Colonic mucosa (tissue), 4 donors: ENCODE measurements at regions not wholly inside any gene's neighbourhood (a gene's known extent, or its start where the extent isn't known, plus 50 kb on each side); places are given as distances from the start of the nearest gene placed in this dataset.
"Not testable (repeated sequence)": the region's sequence is repeated elsewhere in the genome, so short reads cannot be mapped to it uniquely, and the experiment has no call there.

Experiments
- DNase-seq: peaks from one replicate; pipeline ENCODE4 v3.0.0-alpha.2; 2020
- H3K27ac ChIP-seq: fragments of 200-600 bp; one replicate; pipeline ENCODE4 v1.8.0; 2021
- H3K27me3 ChIP-seq: fragments of 200-600 bp; one replicate; pipeline ENCODE4 v1.8.0; 2021
- H3K36me3 ChIP-seq: fragments of 200-600 bp; one replicate; pipeline ENCODE4 v1.8.0; 2021
- H3K4me1 ChIP-seq: fragments of 200-600 bp; one replicate; pipeline ENCODE4 v1.8.0; 2021; ENCODE audit warnings: mild to moderate bottlenecking
- H3K4me3 ChIP-seq: fragments of 200-600 bp; one replicate; pipeline ENCODE4 v1.8.0; 2021
- H3K9ac ChIP-seq, 2 donors: one replicate each; pipeline ENCODE4 v1.7.0; 2013; ENCODE audit warnings: control low read depth in 2 of 2, low read depth in 2 of 2, low read length in 2 of 2
- H3K9me3 ChIP-seq: fragments of 200-600 bp; one replicate; pipeline ENCODE4 v1.8.0; 2021
- CTCF ChIP-seq: fragments of 200-600 bp; IDR thresholded peaks from one replicate; pipeline ENCODE4 v1.8.0; 2022; ENCODE audit warnings: antibody characterized with exemption, mild to moderate bottlenecking
- intact Hi-C: fragments of 100-400 bp; cut with DNase I; formaldehyde crosslinking; loops from one replicate; pipeline ENCODE4 v1.14.1; 2022
- donor health status: healthy.
- donor health status: DM: no; HTN: no; CAD: no.
- donor health status: DM: no; HTN: no; CAD: no.

DNA sequence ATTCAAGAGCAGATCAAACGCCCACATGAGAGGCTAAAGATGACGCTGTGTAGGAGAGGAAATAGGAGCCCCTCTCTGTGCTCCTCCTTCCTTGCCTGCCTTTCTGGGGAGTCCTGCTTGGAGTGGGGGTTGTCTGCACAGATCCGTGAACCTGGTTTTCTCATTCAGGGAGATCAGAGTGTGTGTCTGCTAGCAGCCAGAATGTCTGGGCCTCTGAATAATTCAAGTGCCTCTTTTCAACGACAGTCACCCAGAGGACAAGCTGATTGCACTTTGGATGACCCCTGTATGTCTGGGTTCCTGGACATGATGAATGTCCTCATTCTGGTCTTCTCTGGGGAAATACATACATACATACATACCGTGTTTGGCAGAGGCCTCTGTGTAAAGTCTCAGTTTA is 592.5 kb upstream of the B3GAT1 start:
- H3K4me3 ChIP-seq = no peak overlapping the region
- DNase-seq = no peak

DNA sequence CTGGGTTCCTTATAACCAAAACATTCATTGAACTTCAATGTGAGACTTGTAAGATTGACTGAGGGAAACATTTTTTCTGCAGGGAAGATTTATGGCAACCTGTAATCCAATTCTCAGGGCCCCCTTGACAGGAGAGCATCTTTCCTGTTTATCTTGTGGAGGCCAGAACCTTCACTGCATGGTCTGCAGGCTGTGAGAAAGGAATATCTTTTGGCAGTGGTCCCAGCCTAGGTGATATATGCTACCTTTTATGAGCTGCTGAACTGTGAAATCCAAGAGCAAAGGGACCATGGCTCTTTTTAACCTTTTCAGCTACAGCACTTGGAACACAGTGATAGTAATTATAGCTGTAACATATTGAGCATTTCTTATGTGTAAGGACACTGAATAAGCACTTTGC is 590.2 kb upstream of the B3GAT1 start:
- Histone ChIP-seq H3K27me3 (no peaks in the 10 kb centered on the region), H3K27ac (no peak overlapping the region), H3K9me3 (no peaks in the 10 kb centered on the region), H3K9ac (no peak overlapping the region), H3K4me3 (no peak overlapping the region), H3K36me3 (no peaks in the 10 kb centered on the region), H3K4me1 (no peaks in the 10 kb centered on the region)
- intact Hi-C loops = no loop called here
- DNase-seq = no peak
- TF ChIP-seq CTCF = no peak

More for the DNA sequence above, 592.5 kb upstream of the B3GAT1 start:
- no peak overlapping the region for H3K27ac ChIP-seq
- intact Hi-C loops = no loop called here
- TF ChIP-seq CTCF = no peak
- no peaks in the 10 kb centered on the region for H3K36me3 ChIP-seq
- no peaks in the 10 kb centered on the region for H3K27me3 ChIP-seq
- H3K9me3 ChIP-seq = no peaks in the 10 kb centered on the region
- no peak overlapping the region for H3K9ac ChIP-seq
- H3K4me1 ChIP-seq = no peaks in the 10 kb centered on the region

- Histone ChIP-seq H3K4me3 (no peak overlapping the region), H3K4me1 (no peaks in the 10 kb centered on the region), H3K9ac (no peak overlapping the region), H3K9me3 (no peaks in the 10 kb centered on the region), H3K27ac (no peak overlapping the region), H3K36me3 (no peaks in the 10 kb centered on the region), H3K27me3 (no peaks in the 10 kb centered on the region)
- no peak for TF ChIP-seq CTCF
- intact Hi-C loops = no loop called here
- DNase-seq = no peak
These were observed 589.5 kb upstream of the B3GAT1 start for GRCh38 chr11:135001581-135001980.

GRCh38 chr11:135001065-135001464 is 589.0 kb upstream of the B3GAT1 start:
- H3K27ac ChIP-seq, H3K27me3 ChIP-seq, H3K4me3 ChIP-seq, H3K9me3 ChIP-seq, DNase-seq, H3K36me3 ChIP-seq, H3K9ac ChIP-seq, H3K4me1 ChIP-seq, intact Hi-C loops: not testable (repeated sequence)

DNA sequence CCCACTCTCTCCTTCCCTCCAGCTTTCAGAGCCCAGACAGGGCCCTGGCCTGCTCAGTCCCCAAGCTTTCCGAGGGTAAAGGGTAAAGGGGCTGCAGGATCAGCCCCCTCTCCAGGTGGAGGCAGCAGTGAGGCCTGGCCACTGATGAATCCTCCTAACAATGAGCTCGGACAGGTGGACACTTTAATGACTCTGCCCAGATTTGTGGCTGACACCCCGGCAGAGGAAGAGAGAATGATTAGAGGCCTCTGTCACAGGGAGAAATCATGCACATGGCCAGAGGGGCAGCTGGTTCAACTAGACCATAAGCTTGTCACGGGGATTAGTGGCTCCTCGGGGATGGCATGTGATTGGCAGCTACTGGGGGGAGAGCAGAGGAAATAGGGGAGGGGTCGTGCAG is 587.5 kb upstream of the B3GAT1 start:
- no peak for TF ChIP-seq CTCF
- no peaks in the 10 kb centered on the region for H3K4me1 ChIP-seq
- no peaks in the 10 kb centered on the region for H3K9me3 ChIP-seq
- H3K4me3 ChIP-seq = no peak overlapping the region
- H3K27ac ChIP-seq = no peak overlapping the region
- no peaks in the 10 kb centered on the region for H3K36me3 ChIP-seq
- no peak for DNase-seq
- intact Hi-C loops = no loop called here
- H3K27me3 ChIP-seq = no peaks in the 10 kb centered on the region
- no peak overlapping the region for H3K9ac ChIP-seq

GRCh38 chr11:134997652-134998320 is 585.7 kb upstream of the B3GAT1 start:
- Histone ChIP-seq H3K9ac (no peak overlapping the region), H3K4me3 (no peak overlapping the region), H3K27me3 (no peaks in the 10 kb centered on the region), H3K27ac (no peak overlapping the region), H3K36me3 (no peaks in the 10 kb centered on the region), H3K4me1 (no peaks in the 10 kb centered on the region), H3K9me3 (no peaks in the 10 kb centered on the region)
- intact Hi-C loops = no loop called here
- TF ChIP-seq CTCF = no peak
- DNase-seq = no peak
